H1 (cell line): ENCODE measurements at regions not wholly inside any gene's neighbourhood (a gene's known extent, or its start where the extent isn't known, plus 50 kb on each side); places are given as distances from the start of the nearest gene placed in this dataset.

ENCODE experiments used
- CTCF ChIA-PET: fragments of 300-600 bp; sonication (Branson Sonifier 250); formaldehyde crosslinking; loops from one replicate; lab custom pipeline; 2021; ENCODE audit not compliant: partially characterized antibody; lab: Charles Lee
- POLR2A ChIA-PET: fragments of 300-600 bp; sonication (Branson Sonifier 250); formaldehyde crosslinking; loops from one replicate; lab custom pipeline; 2021; ENCODE audit warnings: inconsistent platforms; ENCODE audit not compliant: partially characterized antibody; lab: Charles Lee
- DNase-seq, 2 experiments: peaks; one replicate each; pipeline versions ENCODE4 v3.0.0 to v3.0.0-alpha.2; 2010 to 2022; ENCODE audit warnings: low spot score in 2 of 2, low read depth in 1 of 2, mixed read lengths in 1 of 2
- FAIRE-seq: peaks from 2 replicates; lab custom pipeline; 2011; peaks lifted over from hg19 to GRCh38; lab: Jason Lieb, UNC
- H2AFZ ChIP-seq: 2 replicates; pipeline ENCODE4 v1.8.1; 2012; ENCODE audit warnings: low read length, inconsistent platforms
- H2AK5ac ChIP-seq: 2 replicates; pipeline ENCODE4 v1.6.1; 2013; ENCODE audit warnings: low read depth, low read length
- H2BK120ac ChIP-seq: replicated peaks from 2 replicates; pipeline ENCODE3; 2013; ENCODE audit warnings: low read depth, low read length, inconsistent platforms
- H2BK12ac ChIP-seq: 2 replicates; pipeline ENCODE4 v1.6.1; 2013; ENCODE audit warnings: low read depth, low read length
- H2BK15ac ChIP-seq: 2 replicates; pipeline ENCODE4 v1.6.1; 2013; ENCODE audit warnings: low read length
- H2BK20ac ChIP-seq: 2 replicates; pipeline ENCODE4 v1.6.1; 2013; ENCODE audit warnings: low read length
- H2BK5ac ChIP-seq: 2 replicates; pipeline ENCODE4 v1.6.1; 2013; ENCODE audit warnings: low read depth, low read length
- H3K14ac ChIP-seq: 2 replicates; pipeline ENCODE4 v1.6.1; 2013; ENCODE audit warnings: inconsistent platforms; ENCODE audit not compliant: insufficient read length
- H3K18ac ChIP-seq: 2 replicates; pipeline ENCODE4 v1.6.1; 2013; ENCODE audit warnings: low read length; ENCODE audit errors: extremely low read depth
- H3K23ac ChIP-seq: 2 replicates; pipeline ENCODE4 v1.6.1; 2013; ENCODE audit warnings: inconsistent platforms; ENCODE audit not compliant: insufficient read length
- H3K23me2 ChIP-seq: 2 replicates; pipeline ENCODE4 v1.6.1; 2013; ENCODE audit warnings: low read depth, low read length
- H3K27ac ChIP-seq: 2 replicates; pipeline ENCODE4 v1.6.1; 2011; ENCODE audit warnings: low read depth, low read length, inconsistent platforms
- H3K27me3 ChIP-seq, 4 experiments: replicated peaks in 1 of 4; 1 replicate in 1 of 4; 2 replicates in 3 of 4; pipeline versions ENCODE4 v1.6.1 to v1.8.1; 2011 to 2013; ENCODE audit warnings: low read length in 3 of 4, mild to moderate bottlenecking in 3 of 4, inconsistent platforms in 2 of 4, mixed read lengths in 2 of 4, moderate library complexity in 1 of 4; ENCODE audit not compliant: control insufficient read depth in 3 of 4, insufficient read depth in 3 of 4; ENCODE audit errors: extremely low read depth in 1 of 4
- H3K36me3 ChIP-seq, 4 experiments: 2 replicates each; pipeline versions ENCODE4 v1.6.1 to v1.8.1; 2011 to 2013; ENCODE audit warnings: mild to moderate bottlenecking in 4 of 4, low read length in 3 of 4, moderate library complexity in 2 of 4, control low read depth in 1 of 4, inconsistent platforms in 1 of 4; ENCODE audit not compliant: insufficient read depth in 4 of 4, control insufficient read depth in 2 of 4
- H3K4ac ChIP-seq: replicated peaks from 2 replicates; pipeline ENCODE3; 2013; ENCODE audit warnings: low read length, low read depth, mixed read lengths, inconsistent platforms; ENCODE audit not compliant: insufficient read length
- H3K4me1 ChIP-seq, 4 experiments: replicated peaks in 1 of 4; 1 replicate in 1 of 4; 2 replicates in 3 of 4; pipeline versions ENCODE4 v1.6.1 to v1.8.1; 2011 to 2013; ENCODE audit warnings: low read length in 3 of 4, inconsistent platforms in 2 of 4, mixed read lengths in 1 of 4; ENCODE audit not compliant: insufficient read depth in 4 of 4, control insufficient read depth in 3 of 4
- H3K4me2 ChIP-seq, 2 experiments: 2 replicates each; pipeline versions ENCODE4 v1.6.1 to v1.8.1; 2011 to 2013; ENCODE audit warnings: low read depth in 2 of 2, low read length in 2 of 2, control low read depth in 1 of 2, inconsistent platforms in 1 of 2, mild to moderate bottlenecking in 1 of 2; ENCODE audit not compliant: insufficient read depth in 1 of 2
- H3K4me3 ChIP-seq, 4 experiments: fragments of 200-600, 300-600 bp in 1 of 4; sonication (generic), shearing (Covaris generic), sonication (Bioruptor Twin) in 1 of 4; 2 replicates each; pipeline versions ENCODE4 v1.5.1 to v1.8.1; 2011 to 2016; ENCODE audit warnings: low read length in 4 of 4, low read depth in 3 of 4, control low read depth in 2 of 4, inconsistent platforms in 2 of 4, mild to moderate bottlenecking in 2 of 4, mixed read lengths in 1 of 4, moderate library complexity in 1 of 4; ENCODE audit not compliant: insufficient read depth in 2 of 4; ENCODE audit errors: extremely low read depth in 1 of 4
- H3K56ac ChIP-seq: replicated peaks from 2 replicates; pipeline ENCODE3; 2013; ENCODE audit warnings: low read depth, mild to moderate bottlenecking, mixed read lengths, low read length, inconsistent platforms; ENCODE audit not compliant: insufficient read length
- H3K79me1 ChIP-seq: 2 replicates; pipeline ENCODE4 v1.6.1; 2013; ENCODE audit warnings: low read depth, low read length, control low read depth
- H3K79me2 ChIP-seq, 2 experiments: 2 replicates each; pipeline versions ENCODE4 v1.6.1 to v1.8.1; 2012 to 2013; ENCODE audit warnings: low read length in 2 of 2, mild to moderate bottlenecking in 2 of 2, inconsistent platforms in 1 of 2; ENCODE audit not compliant: insufficient read depth in 2 of 2, control insufficient read depth in 1 of 2
- H3K9ac ChIP-seq, 4 experiments: replicated peaks in 1 of 4; 1 replicate in 1 of 4; 2 replicates in 3 of 4; pipeline versions ENCODE4 v1.6.1 to v1.8.1; 2011 to 2013; ENCODE audit warnings: low read depth in 3 of 4, low read length in 3 of 4, control low read depth in 2 of 4, mild to moderate bottlenecking in 2 of 4, moderate library complexity in 2 of 4, inconsistent platforms in 1 of 4; ENCODE audit errors: extremely low read depth in 1 of 4
- H3K9me3 ChIP-seq, 2 experiments: 2 replicates each; pipeline versions ENCODE4 v1.6.1 to v1.8.1; 2012 to 2013; ENCODE audit warnings: mild to moderate bottlenecking in 2 of 2, moderate library complexity in 2 of 2, control low read depth in 1 of 2, inconsistent platforms in 1 of 2, low read depth in 1 of 2, low read length in 1 of 2, mixed read lengths in 1 of 2; ENCODE audit not compliant: insufficient read depth in 2 of 2
- H4K20me1 ChIP-seq, 2 experiments: replicated peaks in 1 of 2; 2 replicates each; pipeline versions ENCODE3 to v1.8.1; 2011 to 2013; ENCODE audit warnings: inconsistent platforms in 2 of 2, low read length in 2 of 2, mild to moderate bottlenecking in 1 of 2; ENCODE audit not compliant: insufficient read depth in 2 of 2, control insufficient read depth in 1 of 2
- H4K5ac ChIP-seq: 2 replicates; pipeline ENCODE4 v1.6.1; 2013; ENCODE audit warnings: low read length, low read depth, mixed read lengths, inconsistent platforms; ENCODE audit not compliant: insufficient read length
- H4K8ac ChIP-seq: 2 replicates; pipeline ENCODE4 v1.8.0; 2013; ENCODE audit warnings: mild to moderate bottlenecking, moderate library complexity, low read length, inconsistent platforms; ENCODE audit not compliant: insufficient read depth; ENCODE audit errors: extremely low read depth
- H4K91ac ChIP-seq: replicated peaks from 2 replicates; pipeline ENCODE3; 2013; ENCODE audit warnings: low read length, mixed read lengths, inconsistent platforms; ENCODE audit not compliant: insufficient read length
- GABPA ChIP-seq: IDR thresholded peaks from 2 replicates; pipeline ENCODE4 v1.6.1; 2011; ENCODE audit warnings: mild to moderate bottlenecking, low read length, moderate library complexity, borderline replicate concordance; ENCODE audit not compliant: insufficient read depth
- MAFK ChIP-seq: IDR thresholded peaks from 2 replicates; pipeline ENCODE4 v1.6.1; 2012; ENCODE audit warnings: low read depth, mild to moderate bottlenecking, improper control_type of control experiment, low read length
- SIX5 ChIP-seq: IDR thresholded peaks from 2 replicates; pipeline ENCODE4 v1.6.1; 2011; ENCODE audit warnings: mild to moderate bottlenecking, low read depth, low read length
- SP2 ChIP-seq: IDR thresholded peaks from 2 replicates; pipeline ENCODE4 v1.6.1; 2012; ENCODE audit warnings: mild to moderate bottlenecking, low read length, inconsistent platforms
- SP4 ChIP-seq: IDR thresholded peaks from 2 replicates; pipeline ENCODE4 v1.6.1; 2012; ENCODE audit warnings: low read length, inconsistent platforms
- SUZ12 ChIP-seq: fragments of 200-600 bp; sonication (generic); IDR thresholded peaks from 2 replicates; pipeline ENCODE4 v1.6.1; 2012; ENCODE audit warnings: mild to moderate bottlenecking, inconsistent platforms, low read length, moderate library complexity, mixed read lengths
- TCF12 ChIP-seq: IDR thresholded peaks from 2 replicates; pipeline ENCODE4 v1.6.1; 2011; ENCODE audit warnings: low read depth, mild to moderate bottlenecking, low read length
- WGBS, 2 experiments: shearing (Covaris generic) in 1 of 2; methylation state at CpG; one replicate each; pipeline versions ENCODE4 v1.1.6 to v1.1.7; 2013 to 2015; ENCODE audit warnings: low lambda C conversion rate in 2 of 2, mixed read lengths in 2 of 2, inconsistent platforms in 1 of 2, low coverage in 1 of 2, missing lambda C conversion rate in 1 of 2; ENCODE audit not compliant: insufficient replicate concordance in 2 of 2, insufficient coverage in 1 of 2, insufficient read length in 1 of 2; ENCODE audit errors: extremely low coverage in 1 of 2, missing lambda C conversion rate in 1 of 2; 5-methylcytosine and 5-hydroxymethylcytosine counted together
- TF ChIP-seq, protein P1 (sequence below): IDR thresholded peaks from 2 replicates; pipeline ENCODE4 v1.6.1; 2012; ENCODE audit warnings: inconsistent platforms

DNA sequence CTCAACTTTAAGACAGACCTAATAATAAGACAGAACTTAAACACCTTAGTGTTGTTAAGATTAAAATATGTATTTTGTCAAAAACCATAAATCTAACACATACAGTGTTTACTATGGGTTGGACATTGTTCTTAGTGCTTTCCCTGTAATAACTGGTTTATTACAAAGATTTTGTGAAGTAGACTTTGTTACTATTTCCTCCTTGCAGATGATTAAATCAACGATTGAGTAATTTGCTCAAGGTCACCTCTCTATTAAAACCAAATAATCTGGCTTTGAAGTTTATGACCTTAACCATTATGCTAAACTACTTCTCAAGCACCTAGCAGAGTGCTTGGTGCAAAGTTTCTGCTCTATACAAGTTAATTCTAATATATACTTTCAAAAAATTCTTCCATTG is 102.7 kb upstream of the FAM3C start:
- Histone ChIP-seq H4K20me1 (no peaks in the 10 kb centered on the region), H2BK20ac (no peak overlapping the region), H3K9me3 (peaks cover 0 to 3% of the 10 kb centered on the region in 2 experiments; a peak in 2 of 4 replicates), H3K56ac (no peak overlapping the region), H3K23me2 (no peaks in the 10 kb centered on the region), H3K4me1 (peaks cover 0 to 4% (median 0%) of the 10 kb centered on the region in 4 experiments; a peak in 1 of 7 replicates), H3K79me2 (no peaks in the 10 kb centered on the region), H3K79me1 (no peaks in the 10 kb centered on the region), H2AFZ (no peak overlapping the region), H3K9ac (no peak overlapping the region), H3K27me3 (no peaks in the 10 kb centered on the region), H3K18ac (no peak overlapping the region), H3K23ac (no peak overlapping the region), H3K4ac (no peak overlapping the region), H3K27ac (no peak overlapping the region), H3K4me2 (no peak overlapping the region), H2BK120ac (no peak overlapping the region), H2BK15ac (no peak overlapping the region), H2BK5ac (no peak overlapping the region), H3K14ac (no peak overlapping the region), H3K36me3 (no peaks in the 10 kb centered on the region; a peak in 1 of 8 replicates), H4K8ac (no peak overlapping the region), H2BK12ac (no peak overlapping the region), H3K4me3 (no peak overlapping the region), H4K91ac (no peak overlapping the region), H4K5ac (no peak overlapping the region), H2AK5ac (no peak overlapping the region)
- TF ChIP-seq SIX5 = no peak
- TF ChIP-seq SP4 = no peak
- no peak for TF ChIP-seq MAFK
- TF ChIP-seq TCF12 = no peak
- no peak for TF ChIP-seq GABPA
- TF ChIP-seq SP2 = no peak
- TF ChIP-seq, protein P1, sequence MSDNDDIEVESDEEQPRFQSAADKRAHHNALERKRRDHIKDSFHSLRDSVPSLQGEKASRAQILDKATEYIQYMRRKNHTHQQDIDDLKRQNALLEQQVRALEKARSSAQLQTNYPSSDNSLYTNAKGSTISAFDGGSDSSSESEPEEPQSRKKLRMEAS = no peak
- TF ChIP-seq SUZ12 = no peak
- DNase-seq (no peak), FAIRE-seq (no peak)
- CTCF ChIA-PET = no interaction called here
- POLR2A ChIA-PET = no interaction called here
- WGBS, 2 experiments = 92% methylated on average over 1 of the region's 1 CpG; no CpG with 5 or more reads in 1 of the 2 experiments
